Ovary (tissue), 3 donors: ENCODE measurements at regions not wholly inside any gene's neighbourhood (a gene's known extent, or its start where the extent isn't known, plus 50 kb on each side); places are given as distances from the start of the nearest gene placed in this dataset.

ENCODE experiments used
- CTCF ChIP-seq, 3 donors: fragments of 450-650 bp in 2 of 3; fragments of 200-600 bp in 1 of 3; IDR thresholded peaks; one replicate each; pipeline versions ENCODE4 v1.5.1 to v1.8.0; 2016 to 2022; ENCODE audit warnings: antibody characterized with exemption in 3 of 3, mild to moderate bottlenecking in 1 of 3
- EP300 ChIP-seq: sonication (generic); formaldehyde crosslinking; IDR thresholded peaks from one replicate; pipeline ENCODE4 v1.6.1; 2017; ENCODE audit warnings: antibody characterized with exemption
- donor health status: DM: no; HTN: no; CAD: no.

- TF ChIP-seq CTCF (IDR thresholded peaks at IDR 0.05) (no peak), EP300 (no peak)
Observed at GRCh38 chr11:119522609-119523008, 99.6 kb upstream of the THY1 start.
